NCI-H1930 (cell line): ENCODE measurements at regions not wholly inside any gene's neighbourhood (a gene's known extent, or its start where the extent isn't known, plus 50 kb on each side); places are given as distances from the start of the nearest gene placed in this dataset.
A peak's percentile ranks its signal among the peaks of the same experiment; 100 is the strongest.

Experiments
- DNase-seq, 2 experiments: peaks; one replicate each; lab custom pipeline; 2025; lab: John Stamatoyannopoulos, UW

DNA sequence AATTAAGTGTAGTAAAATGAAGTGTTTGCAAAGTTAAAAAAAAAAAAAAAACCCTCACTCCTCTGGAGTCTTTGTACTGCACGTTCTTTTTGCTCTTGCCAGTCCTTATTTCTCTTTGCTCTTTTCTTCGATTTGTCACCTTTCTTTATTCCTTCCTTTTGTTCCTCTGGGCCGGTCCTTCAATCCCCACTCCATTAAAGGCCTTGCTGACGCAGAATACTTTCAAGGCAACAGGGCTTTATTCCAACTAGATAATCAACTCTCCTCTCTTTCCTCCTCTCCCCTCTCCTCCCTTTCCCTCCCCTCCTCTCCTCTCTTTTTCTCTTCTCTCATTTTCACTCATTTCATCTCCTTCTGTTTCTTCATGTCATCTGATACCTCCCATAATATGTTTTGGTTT is 138.2 kb upstream of the NTM start:
- no peak for DNase-seq

DNA sequence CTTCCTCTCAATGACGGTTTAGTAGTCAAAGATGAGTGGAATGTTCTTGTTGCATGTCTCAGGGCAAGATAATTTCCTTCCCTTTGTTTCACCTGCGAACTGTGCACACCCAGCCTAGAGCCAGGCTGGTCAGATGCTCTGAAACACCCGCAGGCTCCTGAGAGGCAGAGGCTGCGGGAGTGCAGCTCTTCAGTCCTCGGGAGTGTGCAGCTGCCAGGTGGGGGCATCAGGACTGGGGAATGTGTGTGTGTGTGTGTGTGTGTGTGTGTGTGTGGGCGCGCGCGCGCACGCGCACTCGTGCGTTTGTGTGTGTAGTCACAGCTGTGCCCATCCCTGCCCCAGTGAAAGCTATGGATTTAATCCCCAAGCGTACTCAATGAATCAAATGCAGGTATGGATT is 136.2 kb upstream of the NTM start:
- DNase-seq = no peak

DNA sequence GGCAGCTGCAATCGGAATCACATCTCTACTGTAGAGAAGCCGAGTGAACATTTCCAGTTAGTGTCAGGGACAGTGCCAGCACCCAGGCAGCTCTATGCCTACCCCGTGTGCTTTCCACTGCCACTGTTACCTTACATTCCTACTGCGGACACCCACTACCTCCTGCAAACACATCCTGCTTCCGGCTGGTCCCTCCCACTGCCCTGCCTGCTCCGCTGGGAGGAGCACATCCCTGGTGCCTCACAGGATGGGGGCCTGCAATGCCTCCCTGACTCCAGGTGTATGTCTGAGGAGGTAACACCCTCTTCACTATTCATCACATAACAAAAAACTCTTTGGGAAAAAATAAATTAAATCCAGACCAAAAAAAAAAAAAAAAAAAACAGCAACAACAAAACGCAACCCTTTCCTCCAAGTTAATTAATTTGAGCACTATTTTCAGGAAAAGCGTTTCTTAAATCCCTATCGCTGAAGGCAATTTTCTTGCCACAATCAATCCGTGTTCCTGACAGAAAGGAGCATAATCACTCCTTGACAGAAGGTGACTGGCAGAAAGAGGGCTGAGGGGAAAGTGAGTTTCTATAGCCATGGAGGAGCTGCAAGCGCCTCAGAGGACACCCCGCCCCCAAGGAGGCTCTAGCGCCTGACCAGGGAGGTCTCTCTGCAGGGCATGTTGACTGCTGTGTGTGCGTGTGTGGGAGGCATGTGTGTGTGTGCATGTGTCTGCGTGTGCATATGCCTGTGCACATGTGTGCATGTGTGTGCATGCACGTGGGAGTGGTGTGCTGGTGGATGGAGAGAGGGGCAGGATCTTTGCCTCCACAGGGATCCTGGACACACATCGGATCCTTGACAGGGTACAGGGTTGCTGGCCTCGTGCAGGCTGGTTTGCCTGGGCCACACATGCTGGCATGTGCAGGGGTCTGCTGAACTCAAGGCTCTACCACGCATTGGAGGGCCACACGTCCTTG is 134.8 kb upstream of the NTM start:
- DNase-seq = no peak

DNA sequence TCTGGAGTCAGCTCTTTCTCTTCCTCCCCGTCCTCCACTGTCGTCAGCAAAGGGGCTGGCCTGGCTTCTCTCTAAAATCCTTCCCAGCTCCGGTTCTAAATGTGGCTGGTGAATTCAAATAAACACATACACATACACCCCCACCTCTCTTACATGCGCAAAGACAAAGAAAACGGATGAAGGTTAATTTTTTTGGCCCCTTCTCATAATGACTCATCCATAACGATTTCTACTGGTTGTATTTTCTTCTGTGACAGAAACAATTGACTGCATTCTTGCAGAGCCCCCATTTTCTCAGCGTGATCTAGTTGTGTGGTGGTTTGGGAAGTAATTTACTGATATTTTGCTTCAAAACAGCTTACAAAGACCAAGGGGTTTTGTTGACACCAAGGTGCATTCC is 130.0 kb upstream of the NTM start:
- no peak for DNase-seq

DNA sequence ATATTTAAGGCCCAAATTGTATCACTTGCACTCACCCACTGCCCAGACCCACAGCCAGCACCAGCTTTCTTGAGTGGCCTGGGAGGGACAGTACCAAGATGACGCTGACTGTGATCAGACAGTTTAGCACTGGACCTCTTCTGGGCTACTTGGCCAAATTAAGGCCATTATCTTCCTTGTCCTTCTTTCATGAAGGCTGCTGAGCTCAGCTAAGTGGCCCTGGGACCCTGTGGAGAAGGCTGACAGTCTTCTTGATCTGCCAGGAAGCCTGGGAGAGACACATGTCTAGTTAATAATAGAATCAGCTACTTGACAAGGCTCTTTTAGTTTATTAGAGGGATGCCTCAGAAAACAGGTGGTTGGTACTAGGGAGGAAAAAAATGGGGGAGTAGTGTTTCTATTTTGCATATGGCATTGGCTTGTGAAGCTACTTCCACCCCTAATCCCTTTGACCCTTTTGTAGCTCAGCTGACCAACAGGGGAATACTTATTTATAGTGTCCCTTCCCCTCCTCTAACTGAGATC is 127.9 kb upstream of the NTM start:
- DNase-seq = no peak

DNA sequence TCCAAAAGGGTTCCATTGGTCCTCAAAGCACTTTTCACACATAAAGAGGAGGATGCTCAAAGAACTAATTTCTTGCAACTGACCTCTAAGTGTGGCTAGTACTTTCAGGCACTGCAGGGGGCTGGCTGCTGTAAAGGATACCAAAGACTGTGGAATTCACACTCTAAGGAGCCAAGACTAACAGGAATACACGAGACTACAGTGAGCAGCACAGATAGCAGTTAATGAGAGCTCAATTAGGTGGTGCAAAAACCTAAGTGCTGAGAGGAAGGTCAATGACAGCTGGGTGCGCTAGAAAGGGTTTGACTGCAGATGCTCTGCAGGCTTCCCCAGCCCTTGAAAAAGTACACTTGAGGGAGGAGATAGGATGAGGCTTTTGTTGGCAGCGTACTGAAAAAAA is 124.3 kb upstream of the NTM start:
- DNase-seq = no peak

DNA sequence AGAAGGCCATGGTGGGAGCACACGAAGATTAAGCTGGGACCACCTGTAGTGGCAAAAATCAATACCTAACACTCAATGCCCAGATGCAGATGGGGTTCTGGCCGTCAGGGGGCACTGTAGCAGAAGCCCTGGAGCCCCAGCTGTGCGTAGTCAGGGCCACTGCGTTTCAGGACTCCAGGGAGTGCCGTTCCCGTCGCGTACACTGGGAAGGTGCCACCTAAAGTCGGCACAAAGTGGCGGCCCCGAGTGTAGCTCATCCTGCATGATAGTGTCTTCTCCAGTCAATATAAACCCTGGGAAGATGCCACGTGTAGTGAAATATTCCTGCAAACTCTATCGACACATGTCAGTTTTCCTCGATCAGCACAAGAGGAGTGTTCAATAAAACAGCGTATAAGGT is 123.8 kb upstream of the NTM start:
- DNase-seq = peak in 1 of 2 experiments; percentile 34

DNA sequence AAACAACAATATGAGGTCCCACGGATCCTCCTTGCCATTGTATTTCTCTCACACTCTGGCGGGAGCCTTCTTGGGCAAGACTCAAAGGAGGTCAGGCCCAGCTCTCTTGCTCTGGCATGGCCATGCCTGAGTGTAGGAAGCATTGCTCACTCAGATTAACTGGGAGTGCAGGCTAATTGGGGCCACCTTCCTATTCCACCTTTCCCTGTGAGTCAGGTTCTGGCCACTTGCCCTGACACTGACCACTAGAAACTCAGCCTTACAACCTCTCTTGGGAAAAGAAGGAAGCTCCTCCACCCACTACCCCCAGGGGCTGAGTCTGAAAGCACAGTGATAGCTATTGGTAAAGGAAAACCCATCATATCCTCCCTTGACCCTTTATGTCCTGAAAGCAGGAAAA is 121.8 kb upstream of the NTM start:
- no peak for DNase-seq

DNA sequence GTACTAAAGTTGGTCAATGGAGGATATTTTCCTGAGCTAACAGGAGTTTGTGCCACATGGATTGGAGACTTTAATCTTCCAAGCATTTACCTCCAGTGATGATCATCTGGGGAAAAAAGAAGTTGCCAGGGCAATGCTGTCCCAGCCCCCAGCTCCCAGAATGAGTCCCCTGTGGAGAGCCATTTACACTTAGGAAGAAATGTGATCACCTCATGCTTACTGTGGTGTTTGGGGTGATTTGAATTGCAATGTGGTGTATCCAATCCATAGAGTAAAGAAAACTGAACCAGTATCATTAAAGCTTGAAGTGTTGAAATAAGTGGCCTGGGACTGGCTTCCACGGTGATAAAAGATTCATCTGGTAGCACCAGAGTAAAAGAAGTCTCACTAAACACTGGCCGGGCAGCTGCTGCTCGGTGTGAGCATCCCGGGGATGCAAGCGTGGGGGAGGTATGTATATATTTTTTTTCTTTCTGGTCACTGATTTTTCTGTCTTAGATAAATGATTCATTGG is 117.2 kb upstream of the NTM start:
- DNase-seq = no peak

DNA sequence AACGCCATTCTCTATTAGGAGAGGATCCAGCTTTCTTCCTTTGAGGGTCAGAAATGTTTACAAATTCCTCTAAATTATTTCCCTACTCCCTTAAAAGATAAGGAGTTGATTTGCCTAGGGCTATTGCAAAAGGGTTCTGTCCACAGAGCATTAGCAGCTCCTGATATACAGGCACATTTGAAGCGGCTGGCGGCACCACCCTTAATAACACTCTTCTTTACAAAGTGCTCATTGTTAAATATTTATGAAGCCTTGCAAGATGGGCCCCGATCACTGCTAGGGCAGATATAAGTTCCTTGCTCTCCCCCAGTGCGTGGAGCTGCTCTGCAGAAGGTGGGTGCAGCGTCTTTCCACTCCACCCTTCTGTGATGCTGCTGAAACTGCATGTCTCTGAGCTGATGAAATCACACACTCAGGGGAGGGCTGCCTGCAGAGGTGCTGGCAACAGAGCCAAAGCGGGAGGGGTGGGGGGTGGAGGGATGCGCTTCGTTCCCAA is 116.7 kb upstream of the NTM start:
- DNase-seq = no peak

DNA sequence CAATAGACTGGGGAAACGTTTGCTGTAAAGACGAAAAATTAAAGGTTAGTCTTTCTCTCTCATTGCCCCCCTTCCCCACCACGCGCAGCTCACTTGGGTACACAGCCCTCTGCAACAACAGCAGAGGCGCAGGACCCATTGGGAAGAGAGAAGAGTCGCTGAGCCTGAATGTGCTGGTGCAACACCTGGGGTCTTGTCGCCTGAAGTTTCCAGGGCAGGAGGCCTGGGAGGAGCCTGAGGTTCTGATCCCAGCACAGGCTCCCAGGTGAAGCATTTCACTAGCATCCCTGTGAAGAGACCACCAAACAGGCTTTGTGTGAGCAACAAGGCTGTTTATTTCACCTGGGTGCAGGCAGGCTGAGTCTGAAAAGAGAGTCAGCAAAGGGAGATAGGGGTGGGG is 116.2 kb upstream of the NTM start:
- no peak for DNase-seq

DNA sequence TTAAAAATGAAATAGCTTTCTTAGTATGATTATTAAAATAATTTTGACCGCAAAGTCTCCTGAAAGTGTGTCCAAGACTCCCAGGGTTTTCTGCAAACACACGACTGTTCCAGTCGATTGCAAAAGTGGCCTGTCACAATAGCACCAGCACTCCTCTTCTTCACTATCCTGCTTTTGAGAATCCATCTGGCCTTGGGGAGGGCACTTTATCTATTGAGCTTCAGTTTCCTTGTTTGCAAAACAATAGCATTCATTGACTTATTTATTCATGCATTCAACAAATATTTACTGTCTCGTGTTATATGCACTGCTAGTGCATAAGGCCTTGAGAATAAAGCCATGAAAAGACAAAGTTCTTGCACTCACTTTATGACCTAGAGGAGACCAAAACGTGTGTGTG is 96.2 kb upstream of the NTM start:
- DNase-seq = no peak

DNA sequence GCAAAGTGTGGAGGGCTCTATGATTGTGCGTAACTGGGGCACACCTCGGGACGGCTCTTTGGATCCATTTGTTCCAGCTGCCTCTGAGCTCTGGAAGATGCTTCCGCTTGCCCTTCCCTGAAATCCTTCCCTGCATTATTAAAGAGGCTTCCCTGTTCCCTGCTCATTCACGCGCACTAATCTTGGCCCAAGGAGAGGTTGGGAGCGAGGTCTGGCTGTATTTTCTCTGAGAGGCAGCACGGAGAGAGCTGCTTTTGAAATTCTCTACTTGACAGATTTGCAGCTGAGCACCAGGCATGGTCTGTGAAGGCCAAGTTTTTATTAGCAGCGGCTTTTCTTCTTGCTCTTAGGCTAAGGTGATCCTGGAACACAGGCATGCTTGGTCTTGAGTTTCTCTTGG is 94.8 kb upstream of the NTM start:
- DNase-seq = no peak

DNA sequence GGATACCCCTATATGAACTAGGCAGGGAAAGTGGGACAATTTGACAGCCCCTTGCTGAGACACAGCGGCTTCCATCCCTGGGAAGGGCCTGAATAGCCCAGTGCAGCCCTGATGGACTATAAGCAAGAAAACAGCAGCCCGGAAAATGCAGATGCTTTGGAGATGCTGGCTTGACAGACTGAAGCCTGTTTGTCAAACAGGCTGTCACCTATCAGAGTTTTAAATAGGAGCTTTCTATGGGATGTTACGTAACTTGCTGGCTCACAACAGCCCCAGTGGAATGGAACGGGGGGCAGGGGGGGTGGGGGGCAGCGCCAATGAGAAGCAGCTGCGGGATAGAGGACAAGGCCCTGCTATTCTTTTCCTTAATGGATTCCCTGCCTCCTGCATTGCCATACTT is 91.9 kb upstream of the NTM start:
- DNase-seq = no peak

DNA sequence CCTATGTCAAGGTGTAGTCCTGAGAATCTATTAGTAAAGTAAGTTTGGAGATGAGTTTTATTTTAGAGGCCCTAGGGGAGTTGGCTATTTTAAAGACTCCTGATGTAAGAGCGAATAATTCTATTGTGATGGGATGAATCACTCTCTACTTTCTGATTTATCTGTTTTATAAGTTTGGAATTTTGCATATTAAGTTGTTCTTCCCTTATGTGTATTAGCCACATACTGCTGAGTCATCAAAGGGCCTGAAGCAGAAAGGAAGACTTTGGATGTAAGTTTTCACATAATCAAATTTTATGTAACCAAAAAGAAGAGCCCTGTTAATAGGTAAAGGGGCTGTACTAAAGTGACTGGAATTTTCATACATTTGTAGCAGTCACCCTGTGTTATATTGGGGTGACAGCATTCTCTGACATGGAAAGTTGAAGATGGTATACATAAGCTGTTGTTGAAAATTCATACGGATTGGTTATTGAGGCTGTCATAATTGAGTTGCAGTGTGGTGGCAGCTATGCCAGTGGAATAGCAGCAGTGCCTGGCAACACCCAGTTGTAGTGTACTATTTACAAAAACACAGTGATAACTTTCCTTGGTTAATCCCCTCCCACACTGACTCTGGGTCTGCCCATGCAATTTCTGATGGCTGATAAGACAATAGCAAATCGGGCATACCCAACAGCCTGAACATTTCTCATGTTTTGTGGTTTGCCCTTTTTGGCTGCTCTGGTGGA is 90.6 kb upstream of the NTM start:
- no peak for DNase-seq

DNA sequence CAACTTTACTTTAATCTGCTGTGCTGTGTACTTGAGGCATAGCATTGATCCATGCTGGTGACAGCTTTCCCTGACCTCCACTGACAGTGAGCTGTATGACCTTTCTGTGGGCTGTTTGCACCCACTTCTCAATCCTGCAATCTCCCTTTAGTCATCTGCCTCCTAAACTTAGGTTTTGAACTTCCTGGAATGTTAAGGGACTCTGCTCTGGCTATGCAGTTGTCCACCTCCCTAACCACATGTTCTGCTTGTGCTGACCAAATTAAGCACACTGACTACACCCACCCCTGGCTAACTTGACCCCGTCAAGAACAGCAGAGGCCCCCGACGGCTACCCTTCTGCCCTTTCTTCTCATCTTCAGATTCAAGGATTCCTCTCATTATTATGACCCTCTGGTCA is 89.1 kb upstream of the NTM start:
- no peak for DNase-seq

DNA sequence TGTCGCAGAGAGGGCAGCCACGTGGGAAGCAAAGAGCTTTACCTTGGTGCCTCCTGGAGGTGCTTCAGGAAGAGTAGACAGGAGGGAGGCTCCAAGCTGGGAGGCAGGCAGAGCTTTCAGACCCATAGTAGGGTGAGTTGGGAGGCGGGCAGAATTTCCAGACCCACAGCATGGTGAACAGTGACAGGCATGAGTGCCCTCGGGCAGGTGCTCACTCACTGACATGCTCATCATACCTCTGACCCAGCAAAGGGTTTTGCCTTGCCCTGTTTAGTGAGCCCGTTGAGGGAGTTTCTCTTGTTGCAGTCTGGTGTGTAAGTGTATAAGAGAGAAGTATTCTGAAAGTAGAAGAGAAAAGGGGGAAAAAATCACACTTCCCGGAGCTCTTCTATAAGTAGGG is 86.4 kb upstream of the NTM start:
- no peak for DNase-seq

DNA sequence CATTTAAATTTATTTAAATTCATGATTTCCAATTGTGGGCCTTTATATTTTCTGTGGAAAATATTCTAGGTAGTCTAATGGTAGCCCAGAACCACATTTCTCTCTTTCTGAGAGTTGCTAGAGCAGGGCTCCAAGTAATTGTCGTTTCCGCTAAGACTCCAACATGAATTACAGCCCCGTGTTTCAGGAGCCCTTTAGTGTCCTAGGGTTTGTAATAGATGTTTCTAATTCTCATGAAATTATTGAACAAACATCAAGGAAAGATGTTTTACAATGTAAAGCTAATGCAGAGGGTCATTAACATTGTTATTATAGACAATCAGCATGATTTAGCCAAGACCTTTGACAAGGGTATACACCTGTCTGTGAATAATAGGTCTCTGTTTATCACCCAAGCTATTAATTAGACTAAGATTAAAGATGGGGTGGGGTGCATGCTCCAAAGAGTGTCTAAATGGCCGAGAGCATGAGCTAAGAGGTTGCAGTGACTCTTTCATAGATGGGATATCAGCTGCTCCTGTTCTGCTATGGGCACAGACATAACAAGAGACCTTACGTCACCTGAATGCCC is 81.8 kb upstream of the NTM start:
- no peak for DNase-seq

DNA sequence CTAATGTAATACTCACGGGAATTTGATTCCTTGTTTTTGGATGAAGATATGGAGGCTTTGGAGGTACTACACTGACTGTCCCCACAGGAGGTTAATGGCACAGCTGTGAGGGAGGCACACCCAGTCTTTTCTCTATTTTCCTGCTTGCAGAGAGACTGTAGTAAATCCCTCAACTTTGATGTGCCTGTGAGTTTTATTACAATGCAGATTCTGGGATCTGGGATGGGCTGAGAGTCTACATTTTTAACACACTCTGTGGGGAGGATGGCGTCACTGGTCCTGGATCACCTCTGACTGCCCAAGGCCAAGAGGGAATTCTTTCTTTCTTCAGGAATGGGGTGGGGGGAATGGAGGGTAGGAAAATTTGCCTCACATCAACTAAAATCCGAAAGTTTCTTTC is 80.2 kb upstream of the NTM start:
- DNase-seq = no peak

DNA sequence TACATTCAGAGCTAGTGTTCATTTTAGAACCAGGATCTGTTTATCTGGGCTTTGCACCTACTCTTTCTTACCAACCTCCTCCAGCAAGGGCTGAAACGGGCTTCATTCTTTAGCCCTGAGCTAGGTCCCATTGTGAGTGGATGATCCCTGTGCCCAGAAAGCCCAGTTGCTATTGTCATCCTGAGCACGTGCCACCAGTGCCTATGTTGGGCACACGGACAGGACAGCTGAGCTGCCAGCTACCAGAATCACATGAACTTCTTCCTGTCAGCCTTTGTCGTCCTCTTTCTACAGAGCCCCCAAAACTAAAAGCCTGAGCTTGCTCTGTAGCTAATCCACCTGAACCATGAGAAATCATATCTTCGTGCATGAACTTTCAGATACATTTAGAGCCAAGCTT is 74.4 kb upstream of the NTM start:
- DNase-seq = no peak

DNA sequence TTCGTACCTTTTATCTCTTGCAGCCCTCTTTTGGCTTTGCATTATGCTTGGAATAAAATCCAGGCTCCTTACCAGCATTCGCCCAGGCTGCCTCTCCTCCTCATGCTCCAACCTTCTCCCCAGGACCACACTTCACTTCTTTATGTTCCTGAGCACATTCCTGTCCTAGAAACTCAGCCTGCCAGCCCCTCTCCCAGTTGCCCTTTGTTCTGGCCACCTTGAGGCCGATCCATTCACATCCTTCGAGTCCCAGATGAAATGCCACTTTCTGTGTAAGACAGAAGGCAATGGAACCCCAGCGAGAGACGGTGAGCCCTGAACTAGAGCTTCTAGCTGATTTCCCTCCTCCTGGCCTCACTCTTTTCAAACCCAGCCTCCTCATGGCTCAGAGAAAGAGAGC is 73.0 kb upstream of the NTM start:
- no peak for DNase-seq
